HG02759 (cell line): ENCODE measurements at regions not wholly inside any gene's neighbourhood (a gene's known extent, or its start where the extent isn't known, plus 50 kb on each side); places are given as distances from the start of the nearest gene placed in this dataset.

Experiments used
- ATAC-seq: cut with Tn5 transposase; IDR thresholded peaks from one replicate; pipeline ENCODE4 v1.9.1; 2021; ENCODE audit warnings: mild to moderate bottlenecking, moderate library complexity; ENCODE audit not compliant: unreplicated experiment

- ATAC-seq = no peak
Observed at GRCh38 chr17:73947966-73948355, 255.5 kb upstream of the RPL38 start.

GRCh38 chr17:73949903-73950592, 253.4 kb upstream of the RPL38 start:
- no peak for ATAC-seq

- ATAC-seq = no peak
Observed at GRCh38 chr17:73950593-73950914, 252.9 kb upstream of the RPL38 start.

- ATAC-seq = no peak
Observed at GRCh38 chr17:73952082-73952479, 251.4 kb upstream of the RPL38 start.

GRCh38 chr17:73952480-73953205, 250.8 kb upstream of the RPL38 start:
- no peak for ATAC-seq

- no peak for ATAC-seq
Observed at GRCh38 chr17:73953206-73954033, 250.1 kb upstream of the RPL38 start.

- no peak for ATAC-seq
Observed at GRCh38 chr17:73954951-73955350, 248.5 kb upstream of the RPL38 start.

GRCh38 chr17:73955616-73956015, 247.9 kb upstream of the RPL38 start:
- ATAC-seq = no peak

GRCh38 chr17:73956169-73956568, 247.3 kb upstream of the RPL38 start:
- ATAC-seq = no peak

GRCh38 chr17:73956595-73957465, 246.6 kb upstream of the RPL38 start:
- peak; percentile 43 for ATAC-seq

GRCh38 chr17:73957564-73957963, 245.9 kb upstream of the RPL38 start:
- ATAC-seq = no peak

GRCh38 chr17:73958453-73958852, 245.0 kb upstream of the RPL38 start:
- no peak for ATAC-seq

- no peak for ATAC-seq
Observed at GRCh38 chr17:73960469-73960868, 243.0 kb upstream of the RPL38 start.

- no peak for ATAC-seq
Observed at GRCh38 chr17:73962308-73962707, 241.2 kb upstream of the RPL38 start.

GRCh38 chr17:73968680-73969079, 234.8 kb upstream of the RPL38 start:
- ATAC-seq = no peak

GRCh38 chr17:73969956-73970355, 233.5 kb upstream of the RPL38 start:
- no peak for ATAC-seq

GRCh38 chr17:73971127-73971526, 232.4 kb upstream of the RPL38 start:
- no peak for ATAC-seq

GRCh38 chr17:73972056-73972455, 231.4 kb upstream of the RPL38 start:
- no peak for ATAC-seq

- no peak for ATAC-seq
Observed at GRCh38 chr17:73972901-73973300, 230.6 kb upstream of the RPL38 start.

- ATAC-seq = no peak
Observed at GRCh38 chr17:73973586-73974409, 229.7 kb upstream of the RPL38 start.
